ENCODE measurements at regions not wholly inside any gene's neighbourhood (a gene's known extent, or its start where the extent isn't known, plus 50 kb on each side); places are given as distances from the start of the nearest gene placed in this dataset.
"Not testable (repeated sequence)": the region's sequence is repeated elsewhere in the genome, so short reads cannot be mapped to it uniquely, and the experiment has no call there.

DNA sequence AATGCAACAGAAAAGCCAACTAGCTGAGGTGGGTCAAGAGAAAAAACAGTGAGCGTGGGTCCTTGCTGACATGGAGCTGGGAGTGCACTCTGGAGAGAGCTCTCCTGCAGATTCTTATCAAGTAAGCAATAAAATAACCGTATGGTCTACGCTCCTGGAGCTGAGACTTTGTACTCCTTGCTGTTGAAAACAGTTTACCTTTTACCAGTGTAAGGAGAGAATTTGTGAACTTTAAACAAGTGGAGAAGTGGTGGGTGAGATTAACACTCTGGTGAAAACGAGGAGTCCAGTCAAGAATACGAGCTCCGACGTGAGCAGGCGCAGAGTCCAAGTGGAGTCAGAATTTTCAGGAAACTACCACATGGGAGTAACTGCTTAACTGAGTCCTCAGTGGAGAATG lies 156.1 kb upstream of the ERCC6L2 start:
- DNase-seq (ENCODE audit: extremely low read depth in 1 of 11, low read depth in 9 of 11, low spot score in 4 of 11) = no peak

DNA sequence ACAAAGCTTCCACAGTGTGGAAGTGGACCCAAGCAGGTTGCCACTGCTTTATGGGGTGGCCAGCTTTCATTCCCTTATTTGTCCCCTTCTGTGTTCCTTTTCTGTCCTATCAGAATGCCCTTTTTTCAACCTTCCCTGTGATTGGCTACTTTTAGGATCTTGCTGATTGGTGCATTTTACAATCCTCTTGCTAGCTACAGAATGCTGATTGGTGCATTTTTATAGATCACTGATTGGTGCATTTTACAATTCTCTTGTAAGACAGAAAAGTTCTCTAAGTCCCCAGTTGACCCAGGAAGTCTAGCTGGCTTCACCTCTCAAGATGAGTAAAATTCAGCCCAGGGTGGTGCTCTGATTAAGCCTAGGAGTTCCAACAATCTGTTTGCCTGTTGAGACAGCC lies 157.2 kb upstream of the ERCC6L2 start:
- no peak for DNase-seq (ENCODE audit: extremely low read depth in 1 of 11, low read depth in 9 of 11, low spot score in 4 of 11)

DNA sequence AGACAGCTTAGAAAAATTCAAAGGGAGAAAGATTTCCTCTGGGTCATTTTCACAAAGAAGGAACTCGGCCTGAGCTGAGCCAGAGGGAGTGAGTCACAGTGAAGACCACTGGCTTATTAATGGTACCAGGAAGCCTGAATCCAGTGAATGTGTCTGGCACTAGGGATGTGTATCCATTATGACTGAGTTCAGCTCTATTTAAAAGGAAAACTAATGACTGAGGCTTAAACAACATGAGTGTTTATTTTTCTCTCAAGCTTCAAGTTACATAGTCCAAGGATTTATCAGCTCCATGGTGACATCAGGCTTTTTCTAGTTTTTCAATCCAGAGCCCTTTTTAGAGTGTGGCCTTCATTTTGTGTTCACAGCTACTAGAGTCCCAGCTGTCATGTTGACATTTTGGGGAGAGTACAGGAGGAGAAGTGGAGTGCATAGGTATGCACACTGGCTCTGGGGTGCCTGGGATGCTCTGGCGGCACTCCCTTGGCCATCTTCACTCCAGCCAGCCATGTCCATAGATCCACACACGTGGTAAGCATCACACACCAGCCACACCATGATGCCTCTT lies 159.5 kb upstream of the ERCC6L2 start:
- no peak for DNase-seq (ENCODE audit: extremely low read depth in 1 of 11, low read depth in 9 of 11, low spot score in 4 of 11)

DNA sequence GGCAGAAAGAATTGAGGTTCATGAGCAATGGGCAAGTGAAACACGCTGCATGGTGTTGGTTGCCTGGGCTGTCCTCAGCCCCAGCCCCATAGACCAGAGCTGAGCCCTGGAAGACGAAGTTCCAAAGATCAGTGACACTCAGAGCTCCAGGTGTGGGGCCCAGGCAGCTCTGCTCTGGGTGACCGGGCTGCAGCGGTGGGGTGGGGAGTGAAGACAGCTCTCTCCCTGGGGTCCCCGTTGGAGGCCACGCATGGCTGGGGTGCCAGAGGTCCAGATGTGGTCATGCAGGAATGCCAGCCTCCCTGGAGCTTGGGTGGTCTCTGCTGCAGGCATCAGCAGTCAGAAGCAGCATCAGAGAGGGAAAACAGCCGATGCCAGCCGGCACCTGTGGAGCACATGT lies 165.0 kb upstream of the ERCC6L2 start:
- no peak for DNase-seq (ENCODE audit: extremely low read depth in 1 of 11, low read depth in 9 of 11, low spot score in 4 of 11)

DNA sequence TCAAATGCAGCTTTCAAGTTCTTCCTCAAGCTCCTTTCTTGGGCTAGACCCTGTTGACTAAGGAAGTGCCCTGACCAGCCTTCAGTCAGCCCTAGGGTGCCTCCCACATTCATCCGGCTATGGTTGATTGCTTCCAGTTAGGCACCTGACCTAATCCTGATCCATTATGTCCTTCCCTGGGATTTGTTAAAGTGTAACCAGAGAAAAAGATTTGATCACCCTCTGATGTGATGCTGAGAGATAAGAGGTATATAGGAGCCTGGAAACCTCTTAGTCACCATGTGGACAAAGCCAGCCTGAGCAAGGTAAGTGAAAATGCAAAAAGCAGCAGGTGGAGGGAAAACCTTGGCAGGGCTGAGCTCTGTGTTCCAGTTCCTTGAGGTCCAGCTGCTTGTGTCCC lies 178.8 kb upstream of the ERCC6L2 start:
- peak in 4 of 11 donors; percentile 1 to 9 (median 4) for DNase-seq (ENCODE audit: extremely low read depth in 1 of 11, low read depth in 9 of 11, low spot score in 4 of 11)

DNA sequence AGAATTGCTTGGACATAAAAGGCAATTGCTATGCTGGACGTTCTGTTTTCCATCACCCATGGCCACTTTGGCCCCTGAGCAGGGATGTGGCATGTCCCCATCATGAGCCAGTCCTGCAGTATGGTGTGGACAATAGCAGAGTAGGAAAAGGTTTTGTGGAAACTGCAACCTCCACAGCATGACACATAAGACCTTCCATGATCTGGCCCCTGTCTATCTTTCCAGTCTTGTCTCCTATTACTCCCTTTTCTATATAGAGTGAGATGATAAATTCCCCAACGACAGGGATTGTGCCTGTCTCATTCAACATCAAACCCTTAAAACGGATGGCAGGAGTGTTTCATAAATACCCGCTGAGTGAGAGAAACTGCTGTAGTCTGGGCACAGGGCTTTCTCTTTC lies 174.7 kb upstream of the PTCH1 start:
- DNase-seq (ENCODE audit: extremely low read depth in 1 of 11, low read depth in 9 of 11, low spot score in 4 of 11) = no peak

DNA sequence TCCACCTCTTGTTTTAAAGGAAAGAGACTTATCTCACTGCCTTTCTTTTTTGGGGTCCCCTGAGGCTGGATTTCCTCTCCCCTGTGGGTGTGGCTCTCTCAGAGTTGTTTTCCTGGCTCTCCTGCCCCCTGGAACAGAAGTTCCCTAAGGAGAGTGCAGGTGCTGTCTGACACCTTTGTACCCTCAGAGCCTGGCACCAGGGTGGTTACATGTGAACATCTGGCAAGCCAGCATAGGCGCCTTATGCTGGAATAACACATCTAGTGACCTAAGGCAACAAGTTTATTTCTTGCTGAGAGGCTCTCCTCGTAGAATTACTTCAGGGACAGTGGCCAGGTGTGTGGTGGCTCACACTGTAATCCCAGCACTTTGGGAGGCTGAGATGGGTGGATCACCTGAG lies 172.9 kb upstream of the PTCH1 start:
- DNase-seq (ENCODE audit: extremely low read depth in 1 of 11, low read depth in 9 of 11, low spot score in 4 of 11) = no peak

DNA sequence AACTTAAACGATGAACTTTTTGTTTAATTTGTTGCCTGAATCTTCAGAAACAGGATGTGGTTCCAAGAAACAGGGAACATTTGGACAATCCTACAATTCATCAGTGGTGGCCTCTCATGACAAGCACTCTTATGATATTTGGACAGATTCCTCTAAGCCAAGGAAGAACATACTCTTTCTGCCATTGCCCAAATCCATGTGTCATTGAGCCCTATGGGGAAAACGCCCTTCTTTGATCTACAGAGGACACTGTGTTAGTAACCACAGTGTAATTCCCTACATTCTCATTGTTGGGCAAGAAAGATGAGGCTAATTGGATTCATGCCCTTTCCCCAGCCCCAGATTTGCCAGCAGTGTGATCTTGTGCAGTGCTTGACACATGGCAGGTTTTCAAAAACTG lies 167.7 kb upstream of the PTCH1 start:
- DNase-seq (ENCODE audit: extremely low read depth in 1 of 11, low read depth in 9 of 11, low spot score in 4 of 11) = no peak

DNA sequence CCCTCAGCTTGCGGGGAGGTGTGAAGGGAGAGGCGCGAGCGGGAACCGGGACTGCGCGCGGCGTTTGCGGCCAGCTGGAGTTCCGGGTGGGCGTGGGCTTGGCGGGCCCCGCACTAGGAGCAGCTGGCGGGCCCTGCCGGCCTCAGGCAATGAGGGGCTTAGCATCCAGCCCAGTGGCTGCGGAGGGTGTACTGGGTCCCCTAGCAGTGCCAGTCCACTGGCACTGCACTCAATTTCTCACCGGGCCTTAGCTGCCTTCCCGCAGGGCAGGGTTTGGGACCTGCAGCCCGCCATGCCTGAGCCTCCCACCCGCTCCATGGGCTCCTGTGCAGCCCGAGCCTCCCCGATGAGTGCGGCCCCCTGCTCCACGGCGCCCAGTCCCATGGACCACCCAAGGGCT lies 163.5 kb upstream of the PTCH1 start:
- DNase-seq (ENCODE audit: extremely low read depth in 1 of 11, low read depth in 9 of 11, low spot score in 4 of 11) = not testable (repeated sequence)

DNA sequence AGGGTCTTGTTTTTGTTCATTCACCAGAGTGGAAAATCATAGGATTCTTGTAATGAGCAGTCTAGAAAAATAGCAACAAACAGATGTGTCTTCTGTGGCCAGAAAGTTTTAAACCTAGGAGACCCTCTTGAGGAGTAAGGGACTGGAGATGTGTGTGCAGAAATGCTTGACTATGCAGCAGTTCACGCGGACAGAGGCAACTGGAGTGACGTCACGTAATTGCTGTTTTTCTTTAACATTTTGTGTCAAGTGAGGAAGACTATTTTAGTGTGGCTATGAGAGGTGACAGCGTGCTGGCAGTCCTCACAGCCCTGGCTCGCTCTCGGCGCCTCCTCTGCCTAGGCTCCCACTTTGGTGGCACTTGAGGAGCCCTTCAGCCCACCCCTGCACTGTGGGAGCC lies 163.1 kb upstream of the PTCH1 start:
- no peak for DNase-seq (ENCODE audit: extremely low read depth in 1 of 11, low read depth in 9 of 11, low spot score in 4 of 11)

DNA sequence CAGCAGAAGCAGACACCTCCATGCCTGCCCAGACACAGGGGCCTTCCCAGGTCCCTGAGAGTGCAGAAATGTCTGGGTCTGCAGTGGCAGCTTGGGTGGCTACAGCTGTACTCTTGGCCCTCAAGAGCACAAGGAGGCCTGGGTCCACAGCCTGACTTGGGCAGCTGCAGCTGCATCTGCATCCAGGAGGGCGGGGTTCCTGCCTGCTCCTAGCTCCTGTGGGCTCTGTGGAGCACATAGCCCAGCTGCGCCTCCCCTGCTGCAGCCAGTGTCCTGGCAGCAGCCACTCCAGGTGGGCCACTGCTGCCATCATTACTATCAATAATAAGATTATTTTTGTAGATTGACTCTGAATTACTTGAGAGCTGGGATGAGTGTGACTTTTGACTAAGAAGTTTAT lies 162.0 kb upstream of the PTCH1 start:
- no peak for DNase-seq (ENCODE audit: extremely low read depth in 1 of 11, low read depth in 9 of 11, low spot score in 4 of 11)

DNA sequence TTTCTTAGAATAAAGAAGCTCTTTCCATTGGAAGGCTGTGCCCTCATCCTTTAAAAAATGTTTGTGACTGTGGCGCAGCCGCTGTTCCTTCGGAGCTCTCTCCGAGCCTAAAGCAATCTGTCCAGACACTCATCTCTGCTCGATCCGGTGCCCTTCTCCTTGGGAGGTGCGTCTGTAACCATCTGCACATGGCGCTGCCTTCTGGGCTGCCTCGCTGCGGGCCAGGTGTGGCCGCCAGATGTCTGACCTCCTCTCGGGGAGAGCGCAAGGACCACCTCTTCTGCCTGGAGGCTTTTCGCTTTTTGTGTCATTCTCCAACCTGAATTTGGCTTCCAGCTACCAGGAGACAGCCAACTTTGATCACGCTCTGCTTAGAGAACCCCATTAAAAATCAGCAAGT lies 153.4 kb upstream of the PTCH1 start:
- DNase-seq (ENCODE audit: extremely low read depth in 1 of 11, low read depth in 9 of 11, low spot score in 4 of 11) = no peak

DNA sequence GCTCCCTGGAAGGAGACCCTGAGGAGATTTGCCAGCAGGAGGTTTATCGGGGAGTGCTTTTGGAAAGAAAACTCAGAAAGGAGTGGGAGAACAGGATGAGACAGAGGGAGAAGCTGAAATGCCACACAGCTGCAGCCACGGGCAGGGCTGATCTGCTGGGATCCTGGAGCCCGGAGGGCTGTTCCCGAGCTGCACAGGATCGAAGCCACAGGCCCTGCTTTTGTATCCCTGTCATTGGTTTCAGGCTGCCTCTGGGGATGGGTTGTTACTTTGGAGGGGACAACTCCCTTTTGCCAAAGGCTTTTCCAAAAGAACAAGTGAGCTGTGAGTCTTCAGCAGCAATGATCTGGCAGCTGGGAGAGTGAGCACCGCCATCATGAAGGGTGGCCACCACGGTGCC lies 152.5 kb upstream of the PTCH1 start:
- DNase-seq (ENCODE audit: extremely low read depth in 1 of 11, low read depth in 9 of 11, low spot score in 4 of 11) = no peak

DNA sequence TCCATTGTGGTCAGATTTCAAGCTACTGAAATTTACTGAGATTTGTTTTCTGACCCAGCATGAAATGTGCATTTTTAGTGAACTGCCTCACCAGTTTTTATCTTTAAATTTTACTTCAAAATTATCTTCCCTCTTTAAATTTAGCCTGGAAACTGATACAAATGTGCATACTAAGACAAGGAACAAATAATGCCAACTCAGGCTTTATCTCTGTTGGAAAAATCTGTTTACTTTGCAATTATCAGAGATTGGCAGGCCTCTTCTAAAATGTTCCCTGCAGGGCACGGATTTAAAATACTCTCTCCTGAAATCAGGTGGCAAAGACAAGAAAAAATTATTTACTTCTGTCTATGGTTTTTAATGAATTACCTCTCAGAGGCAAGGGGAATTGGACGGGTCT lies 151.0 kb upstream of the PTCH1 start:
- DNase-seq (ENCODE audit: extremely low read depth in 1 of 11, low read depth in 9 of 11, low spot score in 4 of 11) = no peak

DNA sequence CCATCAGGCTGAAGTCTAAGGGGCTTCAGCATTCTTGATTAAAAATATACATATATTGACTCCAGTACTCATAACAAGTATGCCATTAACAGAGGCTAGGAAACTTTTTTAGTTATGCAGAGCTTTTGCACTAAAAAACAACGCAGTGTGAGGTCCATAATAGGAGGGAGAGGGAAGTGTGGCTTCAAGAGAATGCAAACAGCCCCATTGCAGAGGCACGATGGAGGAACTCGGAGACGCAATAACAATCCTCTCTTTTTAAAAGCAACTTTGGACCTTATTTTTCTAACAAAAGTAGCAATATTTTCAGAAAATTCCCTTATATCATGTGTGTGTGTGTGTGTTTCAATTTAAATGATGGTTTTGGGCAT lies 150.0 kb upstream of the PTCH1 start:
- DNase-seq (ENCODE audit: extremely low read depth in 1 of 11, low read depth in 9 of 11, low spot score in 4 of 11) = no peak

DNA sequence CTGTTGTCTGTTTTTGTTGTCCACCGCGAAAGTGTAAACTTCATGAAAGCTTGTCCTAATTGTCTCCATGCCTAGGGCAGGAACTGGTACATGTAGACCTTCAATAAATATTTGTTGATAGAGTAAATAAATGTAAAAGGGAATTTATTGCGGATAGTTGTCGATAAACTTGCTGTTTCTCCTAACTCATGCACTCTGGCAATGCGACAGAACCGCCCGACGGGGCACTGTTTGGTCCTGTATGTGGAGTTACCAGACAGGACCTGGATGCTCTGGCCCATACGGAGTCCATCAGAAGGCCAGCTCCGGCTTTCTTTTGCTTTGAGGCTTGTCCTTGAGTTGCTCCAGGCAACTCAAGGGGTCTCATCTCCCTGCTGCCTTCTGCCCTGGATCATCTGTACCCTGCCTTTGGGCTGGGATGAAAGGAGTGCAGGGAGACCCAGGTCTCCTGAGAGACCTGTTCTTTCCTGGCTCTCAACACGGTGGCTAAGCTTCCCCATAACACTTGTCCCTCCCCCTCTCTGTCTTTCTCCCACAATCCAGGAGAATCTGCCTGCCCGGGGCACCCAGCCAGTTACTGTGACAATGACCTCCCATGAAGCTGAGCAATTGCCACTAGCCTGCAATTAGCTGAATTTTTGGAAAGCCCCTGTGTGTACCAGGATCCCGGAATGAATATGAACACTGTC lies 149.5 kb upstream of the PTCH1 start:
- no peak for DNase-seq (ENCODE audit: extremely low read depth in 1 of 11, low read depth in 9 of 11, low spot score in 4 of 11)

DNA sequence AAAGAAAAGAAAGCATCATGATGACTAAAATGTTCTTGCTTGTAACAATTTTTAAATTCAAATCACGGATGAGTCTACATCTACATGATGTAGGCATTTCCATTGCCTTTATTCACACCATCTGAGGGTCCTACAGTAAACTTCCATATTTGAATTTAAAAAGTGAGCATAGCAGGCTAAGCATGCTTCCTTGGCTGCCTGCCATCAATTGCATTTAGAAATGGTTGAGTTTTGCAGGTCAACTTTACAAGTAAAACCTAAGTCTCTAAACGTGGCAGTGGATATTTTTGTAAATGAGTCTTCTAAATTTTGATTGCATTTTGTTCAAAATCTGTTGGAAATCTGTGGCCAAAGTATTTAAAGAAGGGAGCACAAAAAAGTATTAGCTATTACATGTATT lies 136.5 kb upstream of the PTCH1 start:
- DNase-seq (ENCODE audit: extremely low read depth in 1 of 11, low read depth in 9 of 11, low spot score in 4 of 11) = no peak

DNA sequence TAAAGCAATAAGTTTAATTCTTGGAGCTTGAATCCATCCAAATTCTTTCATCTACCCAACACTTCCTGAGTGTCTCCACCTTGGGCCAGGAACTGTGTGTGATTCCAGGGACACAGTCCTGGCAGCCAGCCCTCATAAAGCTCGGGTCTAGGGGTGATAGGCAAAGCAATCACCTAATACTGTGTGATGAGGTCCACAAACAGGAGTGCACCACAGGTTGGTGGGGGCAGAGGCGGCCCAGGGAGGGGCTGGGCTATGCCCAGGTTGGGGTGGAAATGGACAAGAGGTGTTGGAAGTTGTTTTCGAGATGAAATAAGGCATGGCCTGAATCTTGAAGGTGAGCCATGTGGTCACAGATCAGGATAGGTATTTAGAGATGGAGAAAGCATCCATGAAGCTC lies 133.9 kb upstream of the PTCH1 start:
- no peak for DNase-seq (ENCODE audit: extremely low read depth in 1 of 11, low read depth in 9 of 11, low spot score in 4 of 11)

DNA sequence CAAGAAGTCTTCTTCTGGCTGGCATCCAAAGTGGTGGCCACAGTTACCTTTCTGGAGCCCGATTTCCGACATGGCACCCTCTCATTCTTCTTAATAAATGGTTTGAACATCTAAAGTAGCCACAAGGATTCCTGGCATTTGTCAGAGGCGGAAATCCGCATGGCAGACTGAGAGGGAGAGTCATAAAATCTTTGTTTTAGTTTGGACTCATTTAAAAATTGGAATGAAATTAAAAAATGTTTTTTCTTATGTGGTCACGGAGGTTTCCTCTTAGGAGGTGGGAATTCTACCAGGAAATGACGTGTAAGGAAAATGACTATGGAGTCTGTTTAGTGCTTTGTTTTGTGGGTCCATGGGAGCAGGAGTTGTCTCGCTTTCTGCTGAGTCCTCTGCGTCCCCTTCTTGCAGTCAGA lies 133.0 kb upstream of the PTCH1 start:
- no peak for DNase-seq (ENCODE audit: extremely low read depth in 1 of 11, low read depth in 9 of 11, low spot score in 4 of 11)

DNA sequence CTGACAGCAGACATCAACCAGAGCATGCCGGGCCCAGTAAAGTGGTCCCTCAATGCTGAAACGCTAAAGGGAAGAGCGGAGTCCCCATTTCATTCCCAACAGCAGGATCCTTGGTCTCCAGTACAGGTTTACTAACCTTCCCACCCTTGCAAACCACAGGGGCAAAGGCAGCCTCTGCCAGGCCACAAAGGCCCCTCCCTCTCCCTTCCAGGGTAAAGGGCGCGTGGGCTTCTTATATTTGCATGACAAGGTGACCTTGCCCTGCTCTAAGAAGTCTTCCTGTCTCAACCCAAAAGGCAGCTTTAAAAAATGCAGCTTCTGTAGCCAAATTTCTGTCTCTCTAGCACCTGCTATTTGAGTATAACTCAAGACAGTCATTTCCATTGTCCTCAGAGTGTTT lies 131.5 kb upstream of the PTCH1 start:
- no peak for DNase-seq (ENCODE audit: extremely low read depth in 1 of 11, low read depth in 9 of 11, low spot score in 4 of 11)

DNA sequence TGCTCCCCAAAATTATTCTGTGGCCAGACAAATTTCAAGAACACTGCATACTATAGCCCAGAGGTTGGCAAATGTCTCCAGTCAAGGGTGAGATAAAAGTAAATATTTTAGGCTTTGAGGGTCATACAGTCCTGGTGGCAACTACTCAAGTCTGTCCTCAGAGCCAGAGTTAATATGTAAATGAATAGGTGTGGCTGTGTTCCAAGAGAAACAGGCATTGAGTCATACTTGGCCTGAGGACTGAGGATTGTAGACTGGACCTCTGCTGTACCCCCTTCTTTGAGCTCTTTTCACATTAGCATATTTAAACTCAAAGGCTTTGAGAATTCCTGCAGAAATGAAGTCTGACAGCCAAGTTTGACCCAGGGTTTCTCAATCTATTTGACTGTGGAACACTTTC lies 129.2 kb upstream of the PTCH1 start:
- no peak for DNase-seq (ENCODE audit: extremely low read depth in 1 of 11, low read depth in 9 of 11, low spot score in 4 of 11)

DNA sequence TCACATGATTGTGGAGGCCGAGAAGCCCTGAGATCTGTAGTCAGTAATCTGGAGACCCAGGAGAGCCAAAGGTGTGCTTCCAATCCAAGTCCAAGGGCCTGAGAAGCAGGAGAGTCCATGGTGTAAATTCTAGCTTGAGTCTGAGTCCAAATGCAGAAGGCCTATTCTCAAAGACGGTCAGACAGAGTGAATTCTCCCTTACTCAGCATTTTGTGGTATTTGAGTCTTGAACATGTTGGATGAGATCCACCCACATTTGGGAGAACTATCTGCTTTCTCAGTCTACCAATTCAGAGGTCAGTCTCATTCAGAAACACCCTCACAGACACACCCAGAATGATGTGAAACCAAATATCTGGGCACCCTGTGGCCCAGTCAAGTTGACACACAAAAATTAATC lies 128.8 kb upstream of the PTCH1 start:
- DNase-seq (ENCODE audit: extremely low read depth in 1 of 11, low read depth in 9 of 11, low spot score in 4 of 11) = no peak

All from renal cortex interstitium (tissue), 11 donors.